Thyroid gland (tissue), 4 donors: ENCODE measurements at regions not wholly inside any gene's neighbourhood (a gene's known extent, or its start where the extent isn't known, plus 50 kb on each side); places are given as distances from the start of the nearest gene placed in this dataset.

ENCODE experiments used
- DNase-seq, 2 donors: peaks; one replicate each; pipeline ENCODE4 v3.0.0-alpha.2; 2019
- H3K27ac ChIP-seq, 3 donors: fragments of 200-600 bp; sonication (generic); 1 replicate in 2 of 3; 2 replicates in 1 of 3; pipeline ENCODE4 v1.5.1; 2016 to 2019; ENCODE audit warnings: mild to moderate bottlenecking in 1 of 3, moderate library complexity in 1 of 3
- H3K27me3 ChIP-seq: fragments of 200-600 bp; sonication (generic); one replicate; pipeline ENCODE4 v1.5.1; 2019
- H3K36me3 ChIP-seq, 2 donors: fragments of 200-600 bp; sonication (generic); one replicate each; pipeline ENCODE4 v1.5.1; 2016 to 2019
- H3K4me1 ChIP-seq, 2 donors: fragments of 200-600 bp; sonication (generic); one replicate each; pipeline ENCODE4 v1.5.1; 2017 to 2019
- H3K4me3 ChIP-seq, 3 donors: fragments of 200-600 bp; sonication (generic); replicated peaks in 1 of 3; 1 replicate in 2 of 3; 2 replicates in 1 of 3; pipeline ENCODE4 v1.5.1; 2016; ENCODE audit warnings: mild to moderate bottlenecking in 1 of 3
- H3K9me3 ChIP-seq: fragments of 200-600 bp; sonication (generic); one replicate; pipeline ENCODE4 v1.5.1; 2017
- CTCF ChIP-seq, 6 experiments: fragments of 200-600 bp in 3 of 6; fragments of 450-650 bp in 3 of 6; sonication (generic) in 3 of 6; IDR thresholded peaks; one replicate each; pipeline ENCODE4 v1.5.1; 2016 to 2019; ENCODE audit warnings: antibody characterized with exemption in 6 of 6, mild to moderate bottlenecking in 2 of 6, inconsistent platforms in 1 of 6, moderate library complexity in 1 of 6
- POLR2A ChIP-seq, 2 donors: fragments of 450-650 bp; IDR thresholded peaks; one replicate each; pipeline ENCODE4 v1.6.1; 2017; ENCODE audit warnings: antibody characterized with exemption in 2 of 2, mild to moderate bottlenecking in 2 of 2, moderate library complexity in 1 of 2
- WGBS, 2 donors: methylation state at CpG; one replicate each; pipeline ENCODE4 v1.1.5; 2017; 5-methylcytosine and 5-hydroxymethylcytosine counted together
- intact Hi-C: fragments of 100-400 bp; cut with DNase I; formaldehyde crosslinking; loops from one replicate; pipeline ENCODE4 v1.15.1; 2023

- TF ChIP-seq CTCF (IDR thresholded peaks at IDR 0.05) (no peak), POLR2A (IDR thresholded peaks at IDR 0.05) (no peak)
- no peak overlapping the region for H3K4me3 ChIP-seq
- H3K9me3 ChIP-seq = no peaks in the 10 kb centered on the region
- no peaks in the 10 kb centered on the region for H3K27me3 ChIP-seq
- intact Hi-C loops = loop anchor here (10.0 kb wide), 1 partner anchor 165 kb away; no protein-coding TSS in a partner anchor
- no peak for DNase-seq
- H3K27ac ChIP-seq = no peak overlapping the region
- no peaks in the 10 kb centered on the region for H3K36me3 ChIP-seq
- peaks cover 21 to 27% of the 10 kb centered on the region in 2 donors for H3K4me1 ChIP-seq
Measured at GRCh38 chr2:236739663-236740062, 170.0 kb downstream of the ACKR3 start.

- DNase-seq = peak in 1 of 2 donors; percentile 34
- no peak overlapping the region for H3K27ac ChIP-seq
- H3K4me1 ChIP-seq = peaks cover 23 to 28% of the 10 kb centered on the region in 2 donors
- no peaks in the 10 kb centered on the region for H3K36me3 ChIP-seq
- H3K4me3 ChIP-seq = no peak overlapping the region
- intact Hi-C loops = loop anchor here (10.0 kb wide), 1 partner anchor 166 kb away; no protein-coding TSS in a partner anchor
- no peaks in the 10 kb centered on the region for H3K9me3 ChIP-seq
- WGBS, 2 donors = 24 to 45% methylated on average over 6 to 7 of the region's 7 CpGs
- H3K27me3 ChIP-seq = no peaks in the 10 kb centered on the region
- no peak for TF ChIP-seq POLR2A (IDR thresholded peaks at IDR 0.05)
- TF ChIP-seq CTCF (IDR thresholded peaks at IDR 0.05) = no peak
Measured at GRCh38 chr2:236740506-236740905, 170.9 kb downstream of the ACKR3 start.

- Histone ChIP-seq H3K36me3 (no peaks in the 10 kb centered on the region), H3K9me3 (no peaks in the 10 kb centered on the region), H3K4me1 (peaks cover 39 to 46% of the 10 kb centered on the region in 2 donors), H3K27ac (peak overlapping the region in 1 of 3 donors; percentile 83), H3K27me3 (no peaks in the 10 kb centered on the region), H3K4me3 (no peak overlapping the region)
- WGBS, 2 donors = 81 to 93% methylated on average over 14 of the region's 14 CpGs
- TF ChIP-seq CTCF (IDR thresholded peaks at IDR 0.05) (no peak), POLR2A (IDR thresholded peaks at IDR 0.05) (no peak)
- no peak for DNase-seq
- intact Hi-C loops = loop anchor here (10.0 kb wide), 1 partner anchor 168 kb away; no protein-coding TSS in a partner anchor
Measured at GRCh38 chr2:236743039-236743920, 173.7 kb downstream of the ACKR3 start.

- no peak for DNase-seq
- Histone ChIP-seq H3K36me3 (no peaks in the 10 kb centered on the region), H3K27me3 (no peaks in the 10 kb centered on the region), H3K4me1 (peaks cover 45 to 52% of the 10 kb centered on the region in 2 donors), H3K27ac (peak overlapping the region in 1 of 3 donors; percentile 83), H3K4me3 (no peak overlapping the region), H3K9me3 (no peaks in the 10 kb centered on the region)
- TF ChIP-seq POLR2A (IDR thresholded peaks at IDR 0.05) (no peak), CTCF (IDR thresholded peaks at IDR 0.05) (no peak)
- intact Hi-C loops = loop anchor here (10.0 kb wide), 1 partner anchor 169 kb away; no protein-coding TSS in a partner anchor
- WGBS, 2 donors = 81 to 82% methylated on average over 1 of the region's 1 CpG
Measured at GRCh38 chr2:236743921-236744280, 174.3 kb downstream of the ACKR3 start.

GRCh38 chr2:236744281-236744705 is 174.7 kb downstream of the ACKR3 start:
- no peak for DNase-seq
- Histone ChIP-seq H3K36me3 (no peaks in the 10 kb centered on the region), H3K27me3 (no peaks in the 10 kb centered on the region), H3K27ac (peak overlapping the region in 2 of 3 donors; percentile 76 to 83), H3K9me3 (no peaks in the 10 kb centered on the region), H3K4me1 (peaks cover 49 to 56% of the 10 kb centered on the region in 2 donors), H3K4me3 (no peak overlapping the region)
- WGBS, 2 donors = 74 to 75% methylated on average over 6 of the region's 6 CpGs
- no peak for TF ChIP-seq CTCF (IDR thresholded peaks at IDR 0.05)
- no peak for TF ChIP-seq POLR2A (IDR thresholded peaks at IDR 0.05)
- intact Hi-C loops = loop anchor here (10.0 kb wide), 1 partner anchor 169 kb away; no protein-coding TSS in a partner anchor
